GM21825 (cell line): ENCODE measurements at regions not wholly inside any gene's neighbourhood (a gene's known extent, or its start where the extent isn't known, plus 50 kb on each side); places are given as distances from the start of the nearest gene placed in this dataset.

Experiments used
- ATAC-seq: cut with Tn5 transposase; IDR thresholded peaks from one replicate; pipeline ENCODE4 v1.9.1; 2021; ENCODE audit warnings: mild to moderate bottlenecking, moderate library complexity; ENCODE audit not compliant: unreplicated experiment

DNA sequence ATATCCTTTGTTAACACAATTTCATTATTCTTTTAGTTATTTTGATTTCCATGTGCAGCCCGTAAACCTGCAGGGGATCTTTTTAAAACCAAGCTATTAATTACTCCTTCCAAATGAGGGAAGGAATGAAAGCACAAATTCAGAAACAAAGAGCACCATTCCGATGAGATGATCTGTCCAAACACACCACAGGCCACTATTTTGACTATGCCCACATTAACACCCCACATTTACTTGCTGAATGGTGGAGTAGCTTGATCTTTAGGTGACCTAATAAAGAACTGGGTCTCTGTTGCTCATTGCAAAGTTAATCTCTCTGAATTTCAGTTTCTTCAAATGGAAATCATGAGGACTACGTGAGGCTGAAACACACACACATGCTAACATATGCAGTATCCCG is 218.0 kb downstream of the IRS1 start:
- no peak for ATAC-seq

DNA sequence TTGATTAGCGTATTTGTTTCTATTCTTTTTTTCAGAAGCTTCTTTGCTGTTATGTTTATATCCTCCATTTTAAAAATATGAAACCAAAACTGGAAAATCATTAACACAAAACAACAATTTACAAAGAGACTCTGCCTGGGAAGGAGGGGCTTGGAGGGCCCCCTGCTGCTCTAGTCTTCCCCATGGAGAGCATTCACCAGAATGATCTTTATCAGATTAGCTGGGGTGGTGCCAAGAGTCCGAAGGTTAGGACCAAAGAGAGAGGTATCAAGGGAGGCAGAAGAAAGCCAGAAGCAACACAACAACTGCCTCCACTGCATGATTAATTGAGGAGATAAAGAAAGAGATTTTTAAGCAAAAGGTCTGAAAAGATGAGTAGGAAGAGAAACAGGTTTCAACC is 218.6 kb downstream of the IRS1 start:
- ATAC-seq = no peak

DNA sequence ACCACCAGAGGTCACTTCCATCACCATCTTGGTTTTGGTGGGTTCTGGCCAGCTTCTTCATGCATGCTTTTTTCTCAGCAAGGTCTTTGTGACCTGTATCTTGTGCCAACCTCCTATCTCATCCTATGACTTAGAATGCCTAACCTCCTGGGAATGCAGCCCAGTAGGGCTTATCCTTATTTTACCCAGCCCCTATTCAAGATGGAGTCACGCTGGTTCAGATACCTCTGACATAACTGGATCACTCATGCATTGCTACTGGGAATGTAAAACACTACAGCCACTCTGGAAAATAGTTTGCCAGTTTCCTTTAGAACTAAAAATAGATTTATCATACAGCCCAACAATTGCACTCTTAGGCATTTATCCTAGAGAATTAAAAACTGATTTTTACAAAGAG is 219.2 kb downstream of the IRS1 start:
- no peak for ATAC-seq

DNA sequence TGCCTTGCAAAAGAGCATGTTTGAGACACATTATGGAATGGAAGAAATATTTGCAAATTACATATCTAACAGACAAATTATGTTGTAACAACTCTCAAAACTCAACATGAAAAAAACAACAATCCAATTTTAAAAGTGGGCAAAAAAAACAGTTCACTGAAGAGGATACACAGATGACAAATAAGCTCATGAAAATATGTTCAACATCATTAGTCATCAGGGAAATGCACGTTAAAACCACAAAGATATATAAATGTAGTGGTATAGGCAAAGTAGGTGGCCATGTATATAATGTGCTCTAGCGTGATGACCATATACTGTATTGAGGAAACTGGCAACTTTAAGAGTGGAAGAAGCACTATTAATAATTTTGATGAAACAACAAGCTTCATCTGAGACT is 220.1 kb downstream of the IRS1 start:
- no peak for ATAC-seq

DNA sequence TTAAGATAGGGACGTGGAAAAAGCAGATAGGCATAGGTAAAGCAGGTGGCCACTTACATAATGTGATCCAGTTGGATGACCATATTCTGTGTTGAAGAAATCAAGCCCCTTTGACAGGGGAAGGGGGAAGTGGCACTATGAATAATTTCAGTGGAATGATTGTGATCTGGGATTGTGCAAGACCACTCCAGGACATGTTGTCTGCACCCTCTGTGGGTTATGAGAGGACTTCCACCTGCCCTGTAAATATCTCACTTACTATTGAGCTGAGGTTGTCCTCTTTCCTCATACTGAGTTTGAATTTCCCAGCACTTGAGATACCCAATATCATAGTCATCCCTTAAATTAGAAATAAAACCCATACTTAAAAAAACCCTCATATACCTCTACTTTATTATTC is 220.7 kb downstream of the IRS1 start:
- no peak for ATAC-seq

DNA sequence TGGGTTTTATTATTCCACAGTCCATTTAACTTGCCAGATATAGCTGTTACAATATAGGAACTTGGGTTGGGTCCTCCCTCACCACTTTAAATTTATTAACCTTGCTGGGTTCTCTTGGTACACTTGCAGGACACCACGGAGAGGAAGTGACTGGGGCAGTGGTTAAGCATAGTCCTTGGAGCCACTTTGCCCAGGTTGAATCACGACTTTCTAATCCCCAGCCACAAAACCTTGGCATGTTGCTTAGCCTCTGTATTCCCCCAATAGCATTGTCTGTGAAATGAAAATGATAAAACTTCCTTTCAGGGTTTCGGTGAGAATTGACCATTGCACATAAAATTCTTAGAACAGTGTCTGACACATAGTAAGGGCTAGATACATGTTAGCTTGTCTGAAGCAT is 221.2 kb downstream of the IRS1 start:
- no peak for ATAC-seq

DNA sequence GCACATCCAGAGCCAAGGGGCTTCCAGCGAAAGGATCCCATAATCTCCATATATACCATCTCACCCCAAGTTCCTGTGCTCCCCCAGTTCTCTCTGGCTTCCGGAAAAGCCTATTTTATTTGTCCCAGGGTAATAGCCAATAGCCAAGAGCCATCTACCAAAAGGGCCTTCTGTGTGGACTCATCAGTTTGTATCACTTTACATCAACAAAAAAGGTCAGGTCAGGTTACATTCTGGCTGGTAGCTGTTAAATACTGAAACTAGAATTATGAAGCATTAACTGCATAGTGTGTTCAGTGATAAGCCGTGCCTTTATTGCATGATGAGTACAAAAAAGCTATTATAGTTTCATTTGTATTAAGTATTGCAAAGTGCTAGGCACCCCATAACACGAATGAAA is 223.7 kb downstream of the IRS1 start:
- no peak for ATAC-seq

DNA sequence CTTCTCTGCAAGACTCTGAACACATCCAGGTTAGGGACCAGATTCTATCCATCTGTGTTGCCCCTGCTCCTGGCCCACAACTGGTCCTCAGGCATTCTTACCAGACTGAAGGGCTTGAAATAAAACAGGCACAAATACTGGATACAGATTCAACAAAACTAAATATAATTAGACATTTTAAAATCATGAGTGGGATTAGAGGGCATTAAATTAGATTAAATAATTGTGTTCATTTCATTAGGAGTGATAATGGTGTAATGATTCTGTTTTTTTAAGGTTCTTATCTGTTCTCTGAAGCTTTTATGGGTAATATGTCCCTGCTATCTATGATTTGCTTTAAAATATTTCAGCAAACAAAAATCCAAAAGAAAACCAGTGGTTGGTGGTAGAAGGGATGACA is 226.5 kb downstream of the IRS1 start:
- no peak for ATAC-seq

DNA sequence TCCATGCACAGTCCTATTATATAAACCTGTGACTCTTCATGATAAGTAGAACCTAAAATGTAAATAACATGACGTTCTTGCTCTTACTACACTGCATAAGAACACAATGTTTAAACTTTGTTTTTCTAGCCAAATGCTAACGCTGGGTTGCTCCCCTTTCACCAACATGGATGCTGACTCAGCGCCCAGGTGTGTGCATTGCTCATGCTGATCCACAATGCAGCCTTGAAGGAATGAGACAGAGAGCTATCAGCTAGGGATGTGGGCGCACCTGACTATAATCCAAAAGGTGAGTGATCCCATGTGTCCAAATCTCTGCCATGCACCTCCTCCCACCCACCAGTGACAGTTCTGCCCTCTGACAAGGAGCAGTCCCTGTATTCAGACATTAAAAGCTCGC is 235.0 kb downstream of the IRS1 start:
- no peak for ATAC-seq

DNA sequence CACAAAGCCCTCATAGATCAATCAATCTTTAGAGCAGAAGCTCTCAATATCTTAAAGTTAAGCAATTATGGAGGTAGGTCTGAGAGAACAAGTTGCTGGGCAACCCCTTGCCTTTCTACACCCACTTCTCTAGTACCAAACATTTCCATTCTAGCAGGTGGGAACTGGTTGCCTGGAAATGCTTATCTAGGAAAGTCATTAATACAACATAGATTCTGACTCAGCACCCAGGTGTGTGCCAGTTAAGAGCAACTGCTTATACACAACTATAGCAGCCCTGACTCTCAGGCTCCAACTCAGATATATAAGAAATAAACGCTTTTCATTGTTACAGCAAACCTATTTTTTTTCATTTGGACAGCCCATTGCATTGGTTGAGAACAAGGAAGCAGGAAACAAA is 237.7 kb downstream of the IRS1 start:
- no peak for ATAC-seq

DNA sequence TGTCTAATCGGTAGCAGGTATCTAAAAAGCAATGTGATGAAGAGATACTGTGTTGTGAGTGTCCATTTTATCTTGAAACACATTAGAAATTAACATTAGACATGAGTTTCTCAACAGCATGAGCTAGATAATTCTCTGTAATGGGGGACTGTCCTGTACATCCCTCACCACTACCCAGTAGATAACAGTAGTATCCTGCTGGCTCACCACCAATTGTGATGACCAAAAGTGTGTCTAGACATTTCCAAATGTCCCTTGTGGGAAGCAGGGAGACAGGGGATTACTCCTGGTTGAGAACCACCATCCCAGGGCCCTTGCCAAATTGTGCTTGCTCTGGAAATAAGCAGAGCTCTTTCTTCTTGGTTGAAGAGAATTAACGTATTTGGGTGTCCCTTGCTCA is 239.3 kb downstream of the IRS1 start:
- ATAC-seq = no peak

DNA sequence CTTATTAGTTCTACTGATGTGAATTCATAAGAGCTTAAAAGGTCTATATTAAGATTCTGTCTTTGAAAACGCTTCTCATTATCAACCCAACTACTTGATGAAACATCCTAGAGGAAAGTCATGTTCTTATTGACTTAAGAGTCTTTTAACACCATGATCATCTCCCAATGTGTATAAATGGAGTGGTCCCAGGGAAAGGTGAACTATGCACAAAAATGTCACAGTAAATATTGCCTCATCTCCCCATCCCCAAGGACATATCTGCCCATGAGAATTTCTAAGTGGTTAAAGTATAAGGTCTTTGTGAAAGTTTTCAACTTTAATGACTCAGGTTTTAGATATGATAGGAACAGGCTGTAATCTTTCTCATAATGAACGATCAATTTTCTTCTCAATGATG is 240.1 kb downstream of the IRS1 start:
- ATAC-seq = no peak

DNA sequence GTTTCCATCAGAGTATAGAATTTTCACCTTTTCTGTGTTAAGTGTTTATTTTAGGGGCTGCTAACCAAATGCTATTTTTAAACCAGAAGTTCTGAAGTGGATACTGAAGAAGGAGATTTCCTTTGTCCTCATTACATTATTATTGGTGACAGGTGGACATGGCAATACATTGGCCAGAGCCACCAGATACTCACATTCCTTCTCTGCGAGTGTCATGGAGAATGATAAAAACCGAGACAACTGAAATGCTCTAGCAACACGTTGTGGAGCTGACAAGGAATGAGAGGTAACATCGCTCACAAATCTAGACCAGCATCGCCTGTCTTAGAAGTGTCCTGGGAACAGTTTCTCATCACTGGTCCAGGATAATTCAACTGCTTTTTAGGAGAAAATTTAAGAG is 241.2 kb downstream of the IRS1 start:
- no peak for ATAC-seq

DNA sequence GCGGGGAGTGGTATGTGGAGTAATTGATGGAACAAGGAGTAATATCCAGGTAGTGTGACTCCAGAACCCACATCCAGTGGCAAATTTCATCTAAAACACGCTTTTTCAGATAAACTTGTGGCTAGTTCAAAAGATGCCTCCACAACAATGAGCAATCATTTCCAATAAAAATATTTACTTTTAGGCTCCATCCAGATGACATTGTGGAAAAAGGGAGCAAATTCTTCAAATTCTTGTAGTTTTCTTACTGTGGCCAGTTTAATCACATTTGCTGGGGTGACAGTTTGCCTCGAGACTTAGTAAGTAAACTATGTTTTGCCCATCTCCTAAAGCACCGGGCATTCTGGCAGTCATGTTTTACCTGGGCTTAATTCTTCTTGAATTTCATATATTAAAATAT is 243.6 kb downstream of the IRS1 start:
- no peak for ATAC-seq

DNA sequence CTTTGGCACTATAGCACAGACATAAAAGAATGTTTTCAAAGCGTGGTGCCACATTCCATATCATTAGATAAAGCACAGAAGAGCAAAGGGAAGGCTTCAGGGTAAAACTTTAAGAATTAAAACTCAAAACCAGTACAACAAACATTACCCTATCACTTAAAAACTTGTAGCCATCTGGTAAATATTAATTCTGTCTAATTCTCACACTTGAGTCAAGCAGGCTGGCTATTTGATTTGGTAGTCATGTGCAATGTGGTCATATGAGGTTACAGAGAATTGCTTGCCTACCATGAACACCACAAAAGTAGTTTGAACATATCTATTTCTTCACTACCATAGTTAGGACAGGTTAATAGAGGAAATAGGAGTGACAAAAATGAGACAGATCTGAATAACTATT is 244.9 kb downstream of the IRS1 start:
- no peak for ATAC-seq

DNA sequence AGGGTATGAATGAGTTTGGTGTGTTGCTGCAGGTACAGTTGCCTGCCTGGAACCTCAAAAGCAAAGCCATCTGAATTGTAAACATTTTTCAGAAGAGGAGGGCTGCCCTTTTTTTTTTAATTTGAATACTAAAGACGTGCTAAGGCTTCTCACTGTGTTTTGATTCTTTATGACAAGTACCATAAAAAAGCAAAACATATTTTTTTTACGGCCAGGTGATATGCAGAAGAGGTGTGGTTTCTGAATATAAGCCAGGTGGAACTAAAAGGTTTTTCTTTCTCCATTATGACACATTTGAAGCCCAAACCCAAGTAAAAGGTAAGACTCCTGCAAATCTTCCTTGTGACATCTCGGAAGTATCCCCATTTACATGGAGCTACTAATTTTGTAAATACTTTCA is 246.3 kb downstream of the IRS1 start:
- no peak for ATAC-seq

DNA sequence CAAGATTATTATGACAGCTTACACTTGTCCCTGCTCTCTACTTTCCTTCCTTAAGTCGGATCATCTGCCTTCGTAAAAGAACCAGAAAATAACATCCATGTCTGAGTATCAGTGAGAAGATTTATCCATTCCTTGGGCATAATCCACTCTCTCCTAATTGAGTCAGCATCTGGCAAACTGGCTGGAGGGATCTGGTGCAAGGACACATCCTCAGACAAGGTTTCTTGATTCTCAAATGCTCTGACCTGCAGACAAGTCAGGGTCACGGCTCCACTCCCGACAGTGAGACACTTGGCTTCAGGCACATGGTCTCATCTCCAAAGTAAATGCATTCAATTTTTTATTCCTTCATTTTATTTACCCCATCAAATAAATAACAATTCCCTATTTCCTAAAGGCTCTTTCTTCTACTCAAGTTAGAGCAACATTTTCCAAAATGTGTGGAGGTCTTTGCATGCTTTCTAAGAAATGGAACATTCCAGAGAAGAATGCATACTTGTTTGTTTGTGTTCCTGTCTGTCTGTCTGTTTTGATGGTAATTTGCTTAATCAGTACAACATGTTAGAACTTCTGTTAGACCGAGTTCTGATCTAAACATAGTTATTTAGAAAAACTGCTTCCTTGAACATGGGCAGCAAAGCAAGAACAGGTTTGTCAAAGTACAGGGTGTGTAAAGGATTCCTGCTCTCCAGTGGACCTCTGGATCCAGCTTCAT is 246.9 kb downstream of the IRS1 start:
- ATAC-seq = no peak

DNA sequence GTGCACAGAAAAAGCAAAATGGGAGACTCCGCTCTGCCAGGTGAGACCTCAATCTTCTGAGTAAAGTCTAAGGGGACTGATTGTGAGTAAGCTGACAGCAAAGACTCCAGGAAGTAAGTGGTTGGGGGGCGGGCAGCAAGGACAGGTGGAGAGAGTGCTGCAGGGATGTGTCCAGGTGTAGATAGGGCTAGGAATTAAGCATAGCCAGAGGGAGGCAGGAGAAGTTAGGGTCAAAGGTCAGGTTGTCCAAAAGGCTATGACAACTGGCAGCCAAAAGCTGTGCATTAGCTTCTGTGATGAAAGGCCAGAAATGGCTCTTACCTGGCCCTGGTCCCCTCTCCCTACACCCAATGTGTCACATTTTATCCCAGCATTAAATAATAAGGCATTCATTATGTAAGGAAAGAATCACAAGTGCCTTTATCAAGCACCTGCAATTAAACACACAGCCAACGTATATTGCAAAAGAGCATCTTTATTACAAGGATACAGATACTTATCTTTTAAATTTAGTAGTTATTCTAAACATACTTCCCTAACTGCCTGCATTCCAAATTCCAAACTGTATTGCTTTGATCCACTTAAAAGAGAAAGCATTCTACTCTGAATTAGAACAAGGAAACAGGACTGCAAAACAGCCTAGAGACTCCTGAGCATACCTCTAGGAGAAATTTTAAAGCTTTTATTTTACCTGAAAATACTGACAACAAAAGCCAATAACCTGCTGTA is 247.9 kb downstream of the IRS1 start:
- ATAC-seq = no peak

DNA sequence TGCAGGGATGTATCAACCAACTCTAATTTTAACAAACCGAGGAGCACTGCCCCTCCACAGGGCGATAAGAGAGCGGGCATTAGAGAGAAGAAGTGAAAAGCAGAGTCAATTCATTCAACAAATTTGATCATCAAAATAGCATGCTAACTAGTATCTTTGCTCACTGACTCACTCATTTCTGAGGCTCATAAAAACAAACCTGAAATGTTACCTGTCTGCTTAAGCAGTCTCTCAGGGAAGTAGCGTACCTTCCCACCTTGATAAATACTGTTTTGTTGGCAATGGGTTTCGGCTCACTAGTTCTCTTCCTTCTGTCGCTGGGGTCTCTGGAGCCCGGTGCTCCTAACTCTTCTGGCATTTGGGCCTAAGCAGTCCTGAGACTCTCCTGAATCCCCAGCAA is 248.8 kb downstream of the IRS1 start:
- ATAC-seq = no peak

DNA sequence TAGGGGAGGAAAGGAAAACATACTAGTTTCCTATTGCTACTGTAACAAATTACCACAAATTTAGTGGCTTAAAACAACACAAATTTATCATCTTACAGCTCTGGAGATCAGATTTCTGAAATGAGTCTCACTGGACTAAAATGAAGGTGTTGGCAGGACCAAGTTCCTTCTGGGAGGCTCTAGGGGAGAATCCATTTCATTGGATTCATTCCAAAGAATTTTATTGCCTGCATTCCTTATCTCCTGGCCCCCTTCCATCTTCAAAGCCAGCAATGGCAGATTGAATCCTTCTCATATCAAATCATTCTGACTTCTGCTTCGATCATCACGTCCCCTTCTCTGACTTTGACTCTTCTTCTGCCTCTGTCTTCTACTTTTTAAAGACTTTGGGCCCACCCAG is 250.9 kb downstream of the IRS1 start:
- ATAC-seq = no peak

DNA sequence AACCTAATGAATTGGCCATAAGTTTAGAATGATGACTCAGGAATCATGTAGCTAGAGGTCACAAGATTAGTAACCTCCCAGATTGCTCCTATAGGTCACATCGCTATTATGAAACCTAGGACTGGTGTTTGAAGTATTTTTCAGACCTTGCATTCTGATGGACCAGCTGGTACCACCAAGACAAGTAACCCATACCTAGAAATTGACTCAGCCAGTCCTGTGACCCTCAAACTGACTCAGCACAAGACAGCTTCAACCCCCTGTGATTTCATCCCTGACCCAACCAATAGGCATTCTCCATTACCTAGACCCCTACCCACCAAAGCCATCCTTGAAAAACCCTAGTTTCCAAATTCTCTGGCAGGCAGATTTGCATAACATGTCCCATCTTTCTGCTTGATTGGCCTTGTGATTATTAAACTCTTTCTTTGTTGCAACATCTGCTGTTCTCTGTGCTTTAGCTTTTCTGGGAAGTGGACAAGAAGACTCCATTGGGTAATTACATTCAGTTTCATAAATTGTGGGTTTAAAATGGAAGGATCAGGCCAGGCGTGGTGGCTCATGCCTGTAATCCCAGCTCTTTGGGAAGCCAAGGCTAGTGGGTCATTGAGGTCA is 254.9 kb downstream of the IRS1 start:
- no peak for ATAC-seq

DNA sequence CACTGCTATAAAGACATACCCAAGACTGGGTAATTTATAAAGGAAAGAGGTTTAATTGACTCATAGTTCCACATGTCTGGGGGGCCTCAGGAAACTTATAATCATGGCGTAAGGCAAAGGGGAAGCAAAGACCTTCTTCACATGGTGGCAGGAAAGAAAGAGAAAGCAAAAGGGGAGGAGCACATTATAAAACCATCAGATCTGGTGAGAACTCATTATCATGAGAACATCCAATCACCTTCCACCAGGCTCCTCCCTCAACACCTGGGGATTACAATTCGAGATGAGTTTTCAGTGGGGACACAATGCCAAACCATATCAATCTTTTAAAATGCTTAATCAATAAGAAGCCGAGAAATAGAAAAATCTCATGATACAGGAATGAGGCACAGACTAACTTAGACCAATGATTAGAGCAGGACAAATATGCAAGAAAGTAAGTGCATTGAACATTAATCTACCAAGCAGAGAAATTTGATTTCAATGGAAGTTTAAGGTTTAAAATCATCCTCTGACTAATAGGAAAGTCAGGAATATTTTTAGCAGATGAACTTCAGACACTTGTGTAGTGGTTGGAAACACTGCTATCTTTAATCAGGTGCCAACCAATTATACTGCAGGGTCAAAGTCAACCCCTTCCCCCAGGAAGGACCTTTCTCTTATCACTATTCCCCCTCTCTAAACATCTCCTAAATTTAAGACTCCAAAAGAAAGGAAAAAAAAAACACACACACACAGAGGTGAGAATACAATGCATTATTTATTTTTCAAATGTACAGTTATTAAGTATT is 259.2 kb downstream of the IRS1 start:
- ATAC-seq = no peak
